ENCODE measurements at regions not wholly inside any gene's neighbourhood (a gene's known extent, or its start where the extent isn't known, plus 50 kb on each side); places are given as distances from the start of the nearest gene placed in this dataset.

DNA sequence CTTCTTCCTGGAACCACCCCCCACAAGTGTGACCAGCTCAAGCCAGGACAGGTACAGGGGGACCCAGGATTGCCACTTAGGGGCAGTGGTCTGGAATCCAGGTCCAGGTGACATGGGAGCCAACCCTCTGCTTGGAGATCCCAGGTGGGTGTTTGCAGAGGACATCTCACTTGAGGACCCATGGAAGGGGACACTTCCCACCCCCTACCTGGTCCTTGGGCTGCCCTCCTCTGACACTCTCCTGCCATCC, 145.5 kb downstream of the SEC14L1 start:
- TF ChIP-seq, protein P1, sequence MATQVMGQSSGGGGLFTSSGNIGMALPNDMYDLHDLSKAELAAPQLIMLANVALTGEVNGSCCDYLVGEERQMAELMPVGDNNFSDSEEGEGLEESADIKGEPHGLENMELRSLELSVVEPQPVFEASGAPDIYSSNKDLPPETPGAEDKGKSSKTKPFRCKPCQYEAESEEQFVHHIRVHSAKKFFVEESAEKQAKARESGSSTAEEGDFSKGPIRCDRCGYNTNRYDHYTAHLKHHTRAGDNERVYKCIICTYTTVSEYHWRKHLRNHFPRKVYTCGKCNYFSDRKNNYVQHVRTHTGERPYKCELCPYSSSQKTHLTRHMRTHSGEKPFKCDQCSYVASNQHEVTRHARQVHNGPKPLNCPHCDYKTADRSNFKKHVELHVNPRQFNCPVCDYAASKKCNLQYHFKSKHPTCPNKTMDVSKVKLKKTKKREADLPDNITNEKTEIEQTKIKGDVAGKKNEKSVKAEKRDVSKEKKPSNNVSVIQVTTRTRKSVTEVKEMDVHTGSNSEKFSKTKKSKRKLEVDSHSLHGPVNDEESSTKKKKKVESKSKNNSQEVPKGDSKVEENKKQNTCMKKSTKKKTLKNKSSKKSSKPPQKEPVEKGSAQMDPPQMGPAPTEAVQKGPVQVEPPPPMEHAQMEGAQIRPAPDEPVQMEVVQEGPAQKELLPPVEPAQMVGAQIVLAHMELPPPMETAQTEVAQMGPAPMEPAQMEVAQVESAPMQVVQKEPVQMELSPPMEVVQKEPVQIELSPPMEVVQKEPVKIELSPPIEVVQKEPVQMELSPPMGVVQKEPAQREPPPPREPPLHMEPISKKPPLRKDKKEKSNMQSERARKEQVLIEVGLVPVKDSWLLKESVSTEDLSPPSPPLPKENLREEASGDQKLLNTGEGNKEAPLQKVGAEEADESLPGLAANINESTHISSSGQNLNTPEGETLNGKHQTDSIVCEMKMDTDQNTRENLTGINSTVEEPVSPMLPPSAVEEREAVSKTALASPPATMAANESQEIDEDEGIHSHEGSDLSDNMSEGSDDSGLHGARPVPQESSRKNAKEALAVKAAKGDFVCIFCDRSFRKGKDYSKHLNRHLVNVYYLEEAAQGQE (IDR thresholded peaks at IDR 0.05; ENCODE audit: insufficient read depth in 1 of 2, low read depth in 2 of 2, low read length in 2 of 2): no peak
- TF ChIP-seq SIN3A (IDR thresholded peaks at IDR 0.05; ENCODE audit: borderline replicate concordance, insufficient read depth, low read length): no peak

Data from PFSK-1 (cell line).